Prostate gland (tissue), 2 donors: ENCODE measurements at regions not wholly inside any gene's neighbourhood (a gene's known extent, or its start where the extent isn't known, plus 50 kb on each side); places are given as distances from the start of the nearest gene placed in this dataset.

ENCODE experiments used
- POLR2A ChIP-seq: fragments of 450-650 bp; IDR thresholded peaks from one replicate; pipeline ENCODE4 v1.6.1; 2016; ENCODE audit warnings: antibody characterized with exemption, mild to moderate bottlenecking
- POLR2AphosphoS5 ChIP-seq: sonication (generic); formaldehyde crosslinking; IDR thresholded peaks from one replicate; pipeline ENCODE4 v1.6.1; 2017; ENCODE audit warnings: antibody characterized with exemption
- TF ChIP-seq, protein P1 (sequence below), 4 experiments: fragments of 200-600 bp in 2 of 4; fragments of 450-650 bp in 2 of 4; sonication (generic) in 2 of 4; IDR thresholded peaks; 1 replicate in 3 of 4; 2 replicates in 1 of 4; pipeline ENCODE4 v1.5.1; 2016 to 2019; ENCODE audit warnings: antibody characterized with exemption in 4 of 4, mild to moderate bottlenecking in 2 of 4, moderate library complexity in 2 of 4

DNA sequence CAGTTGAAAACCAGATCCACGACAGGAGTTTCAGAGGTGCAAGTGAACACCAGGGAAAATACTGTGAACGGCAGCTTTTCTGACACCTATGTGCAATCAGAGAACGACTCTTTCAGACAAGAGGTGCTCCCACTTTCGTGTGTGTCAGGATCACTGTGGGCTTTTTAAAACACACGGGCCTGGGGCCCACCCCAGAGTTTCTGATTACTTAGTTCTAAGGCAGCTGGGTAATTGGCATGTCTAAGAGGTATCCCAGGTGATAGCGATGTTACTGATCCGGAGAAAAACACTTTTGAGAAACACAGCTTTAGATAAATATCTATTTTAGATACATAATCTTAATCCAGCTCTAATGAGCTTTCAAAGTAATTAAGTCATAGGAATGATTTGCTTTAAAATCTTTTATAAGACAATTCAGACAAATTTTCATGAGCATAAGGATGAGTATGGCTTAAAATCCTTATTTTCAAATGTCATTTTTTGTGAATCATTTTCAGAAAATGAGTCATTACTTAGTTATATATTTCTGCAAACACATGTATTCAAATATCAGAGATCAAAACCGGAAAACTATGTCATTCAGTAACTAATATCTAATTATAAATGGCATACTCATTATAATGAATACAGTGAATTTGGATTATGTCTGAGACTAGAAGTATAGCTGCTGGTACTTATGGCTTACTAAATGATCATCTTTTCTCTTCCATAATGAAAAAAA is 217.9 kb upstream of the PSMD7 start:
- TF ChIP-seq, protein P1, sequence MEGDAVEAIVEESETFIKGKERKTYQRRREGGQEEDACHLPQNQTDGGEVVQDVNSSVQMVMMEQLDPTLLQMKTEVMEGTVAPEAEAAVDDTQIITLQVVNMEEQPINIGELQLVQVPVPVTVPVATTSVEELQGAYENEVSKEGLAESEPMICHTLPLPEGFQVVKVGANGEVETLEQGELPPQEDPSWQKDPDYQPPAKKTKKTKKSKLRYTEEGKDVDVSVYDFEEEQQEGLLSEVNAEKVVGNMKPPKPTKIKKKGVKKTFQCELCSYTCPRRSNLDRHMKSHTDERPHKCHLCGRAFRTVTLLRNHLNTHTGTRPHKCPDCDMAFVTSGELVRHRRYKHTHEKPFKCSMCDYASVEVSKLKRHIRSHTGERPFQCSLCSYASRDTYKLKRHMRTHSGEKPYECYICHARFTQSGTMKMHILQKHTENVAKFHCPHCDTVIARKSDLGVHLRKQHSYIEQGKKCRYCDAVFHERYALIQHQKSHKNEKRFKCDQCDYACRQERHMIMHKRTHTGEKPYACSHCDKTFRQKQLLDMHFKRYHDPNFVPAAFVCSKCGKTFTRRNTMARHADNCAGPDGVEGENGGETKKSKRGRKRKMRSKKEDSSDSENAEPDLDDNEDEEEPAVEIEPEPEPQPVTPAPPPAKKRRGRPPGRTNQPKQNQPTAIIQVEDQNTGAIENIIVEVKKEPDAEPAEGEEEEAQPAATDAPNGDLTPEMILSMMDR (IDR thresholded peaks at IDR 0.05), result no peak
- TF ChIP-seq POLR2AphosphoS5 (no peak), POLR2A (no peak)
